Astrocyte (in vitro differentiated cells and primary cell): ENCODE measurements at regions not wholly inside any gene's neighbourhood (a gene's known extent, or its start where the extent isn't known, plus 50 kb on each side); places are given as distances from the start of the nearest gene placed in this dataset.

Experiments
- CTCF ChIP-seq: IDR thresholded peaks from 2 replicates; pipeline ENCODE4 v1.5.1; 2011; ENCODE audit warnings: low read depth, mild to moderate bottlenecking, inconsistent platforms, low read length, moderate library complexity; ENCODE audit not compliant: insufficient read depth
- EZH2 ChIP-seq: IDR thresholded peaks from 2 replicates; pipeline ENCODE4 v1.6.1; 2012; ENCODE audit warnings: mild to moderate bottlenecking, low read length, inconsistent platforms; ENCODE audit not compliant: insufficient read depth

DNA sequence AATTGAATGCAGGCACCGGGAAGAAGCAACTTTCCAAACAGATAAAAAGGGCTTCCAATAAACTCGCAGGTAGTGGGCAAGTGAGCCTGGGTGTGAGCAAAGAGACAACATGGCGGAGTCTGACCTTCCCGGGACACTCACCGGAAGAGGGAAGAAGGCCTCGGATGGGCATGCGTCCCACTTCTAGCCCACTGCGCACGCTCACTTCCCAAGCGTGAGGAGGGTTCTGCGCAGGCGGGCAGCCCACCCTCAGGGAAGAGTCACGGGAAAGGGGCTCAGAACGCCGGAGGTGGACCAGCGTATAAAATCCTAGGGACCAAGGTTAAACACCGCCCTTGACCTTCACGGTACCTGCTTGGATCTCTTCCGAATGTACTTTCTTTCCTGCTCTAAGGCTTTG is 95.5 kb upstream of the AFDN start:
- TF ChIP-seq CTCF (no peak), EZH2 (no peak)
